H9 (cell line): ENCODE measurements at regions not wholly inside any gene's neighbourhood (a gene's known extent, or its start where the extent isn't known, plus 50 kb on each side); places are given as distances from the start of the nearest gene placed in this dataset.

Experiments
- DNase-seq: peaks from one replicate; pipeline ENCODE4 v3.0.0-alpha.2; 2017
- H2AFZ ChIP-seq: one replicate; pipeline ENCODE4 v1.6.1; 2013; ENCODE audit warnings: mild to moderate bottlenecking, low read length, control low read depth, moderate library complexity
- H2AK5ac ChIP-seq: 2 replicates; pipeline ENCODE4 v1.6.1; 2013; ENCODE audit warnings: low read length, control low read depth, mixed read lengths; ENCODE audit not compliant: insufficient read length
- H2BK120ac ChIP-seq: one replicate; pipeline ENCODE4 v1.6.1; 2013; ENCODE audit warnings: low read depth, mild to moderate bottlenecking, low read length, control low read depth, inconsistent platforms; ENCODE audit not compliant: poor library complexity, severe bottlenecking
- H2BK12ac ChIP-seq: 2 replicates; pipeline ENCODE4 v1.6.1; 2013; ENCODE audit warnings: low read length, control low read depth, mixed read lengths, low read depth; ENCODE audit not compliant: insufficient read length
- H2BK15ac ChIP-seq: 2 replicates; pipeline ENCODE4 v1.6.1; 2013; ENCODE audit warnings: low read depth, low read length, control low read depth
- H2BK20ac ChIP-seq: one replicate; pipeline ENCODE4 v1.6.1; 2013; ENCODE audit warnings: low read depth, mild to moderate bottlenecking, low read length, control low read depth, inconsistent platforms; ENCODE audit not compliant: poor library complexity, severe bottlenecking
- H2BK5ac ChIP-seq: 2 replicates; pipeline ENCODE4 v1.6.1; 2013; ENCODE audit warnings: low read length, control low read depth, mixed read lengths; ENCODE audit not compliant: insufficient read length
- H3K14ac ChIP-seq: 2 replicates; pipeline ENCODE4 v1.6.1; 2013; ENCODE audit warnings: low read length, control low read depth; ENCODE audit not compliant: insufficient read depth
- H3K18ac ChIP-seq: 2 replicates; pipeline ENCODE4 v1.6.1; 2013; ENCODE audit warnings: low read depth, mild to moderate bottlenecking, mixed read lengths, low read length, control low read depth; ENCODE audit not compliant: insufficient read length
- H3K23ac ChIP-seq: 2 replicates; pipeline ENCODE4 v1.6.1; 2013; ENCODE audit warnings: low read length, control low read depth, mixed read lengths, low read depth; ENCODE audit not compliant: insufficient read length
- H3K23me2 ChIP-seq: 2 replicates; pipeline ENCODE4 v1.6.1; 2013; ENCODE audit warnings: low read depth, mild to moderate bottlenecking, mixed read lengths, low read length, control low read depth; ENCODE audit not compliant: insufficient read length, poor library complexity, severe bottlenecking
- H3K27ac ChIP-seq: 2 replicates; pipeline ENCODE4 v1.5.1; 2013; ENCODE audit warnings: low read length, control low read depth, mixed read lengths, low read depth; ENCODE audit not compliant: insufficient read length
- H3K27me3 ChIP-seq: 2 replicates; pipeline ENCODE4 v1.6.1; 2013; ENCODE audit warnings: low read length, control low read depth, inconsistent platforms; ENCODE audit not compliant: insufficient read depth
- H3K4ac ChIP-seq: 2 replicates; pipeline ENCODE4 v1.6.1; 2013; ENCODE audit warnings: low read depth, mild to moderate bottlenecking, control low read depth, inconsistent platforms, low read length, moderate library complexity
- H3K4me1 ChIP-seq: 2 replicates; pipeline ENCODE4 v1.6.1; 2013; ENCODE audit warnings: low read length, control low read depth, inconsistent platforms; ENCODE audit not compliant: insufficient read depth
- H3K4me2 ChIP-seq: 2 replicates; pipeline ENCODE4 v1.6.1; 2013; ENCODE audit warnings: low read length, control low read depth, mixed read lengths; ENCODE audit not compliant: insufficient read length, insufficient read depth
- H3K56ac ChIP-seq: 2 replicates; pipeline ENCODE4 v1.6.1; 2013; ENCODE audit warnings: low read depth, mild to moderate bottlenecking, mixed read lengths, low read length, control low read depth; ENCODE audit not compliant: insufficient read length
- H3K79me1 ChIP-seq: 2 replicates; pipeline ENCODE4 v1.6.1; 2013; ENCODE audit warnings: low read depth, mild to moderate bottlenecking, moderate library complexity, low read length, control low read depth, inconsistent platforms; ENCODE audit not compliant: insufficient read depth, poor library complexity, severe bottlenecking
- H3K79me2 ChIP-seq: 2 replicates; pipeline ENCODE4 v1.6.1; 2013; ENCODE audit warnings: low read length, control low read depth, inconsistent platforms; ENCODE audit not compliant: insufficient read depth
- H3K9ac ChIP-seq: 2 replicates; pipeline ENCODE4 v1.6.1; 2013; ENCODE audit warnings: low read length, control low read depth, mixed read lengths; ENCODE audit not compliant: insufficient read length; ENCODE audit errors: extremely low read depth
- H3K9me3 ChIP-seq: one replicate; pipeline ENCODE4 v1.6.1; 2013; ENCODE audit warnings: low read depth, low read length, inconsistent platforms; ENCODE audit not compliant: control insufficient read depth
- H3T11ph ChIP-seq: one replicate; pipeline ENCODE4 v1.6.1; 2013; ENCODE audit warnings: mild to moderate bottlenecking, low read length, control low read depth, inconsistent platforms
- H4K20me1 ChIP-seq: one replicate; pipeline ENCODE4 v1.6.1; 2013; ENCODE audit not compliant: control insufficient read depth, insufficient read length, insufficient read depth
- H4K5ac ChIP-seq: 2 replicates; pipeline ENCODE4 v1.6.1; 2013; ENCODE audit warnings: low read depth, mild to moderate bottlenecking, mixed read lengths, low read length, control low read depth; ENCODE audit not compliant: insufficient read length
- H4K8ac ChIP-seq: replicated peaks from 2 replicates; pipeline ENCODE4 v1.6.1; 2013; ENCODE audit warnings: low read length, control low read depth, mixed read lengths, low read depth; ENCODE audit not compliant: insufficient read length
- H4K91ac ChIP-seq: 2 replicates; pipeline ENCODE4 v1.6.1; 2013; ENCODE audit warnings: low read depth, mild to moderate bottlenecking, moderate library complexity, mixed read lengths, low read length, control low read depth; ENCODE audit not compliant: insufficient read length
- H3K27ac Mint-ChIP-seq, 3 experiments: 2 replicates in 2 of 3; 3 replicates in 1 of 3; pipeline ENCODE4 v1.8.0; 2020 to 2021; ENCODE audit warnings: mixed read lengths in 3 of 3, mild to moderate bottlenecking in 1 of 3, moderate library complexity in 1 of 3
- H3K27me3 Mint-ChIP-seq: 2 replicates; pipeline ENCODE4 v1.8.0; 2021; ENCODE audit warnings: low read depth, mild to moderate bottlenecking, moderate library complexity, mixed read lengths
- H3K36me3 Mint-ChIP-seq, 3 experiments: 2 replicates in 2 of 3; 3 replicates in 1 of 3; pipeline ENCODE4 v1.8.0; 2020 to 2021; ENCODE audit warnings: low read depth in 3 of 3, mixed read lengths in 3 of 3; ENCODE audit not compliant: insufficient read depth in 1 of 3
- H3K4me1 Mint-ChIP-seq, 2 experiments: 2 replicates each; pipeline ENCODE4 v1.8.0; 2020; ENCODE audit warnings: mixed read lengths in 2 of 2
- H3K4me3 Mint-ChIP-seq, 2 experiments: 2 replicates in 1 of 2; 3 replicates in 1 of 2; pipeline ENCODE4 v1.8.0; 2020 to 2021; ENCODE audit warnings: mild to moderate bottlenecking in 2 of 2, mixed read lengths in 2 of 2, moderate library complexity in 1 of 2
- H3K9me3 Mint-ChIP-seq, 2 experiments: 2 replicates in 1 of 2; 3 replicates in 1 of 2; pipeline ENCODE4 v1.8.0; 2020; ENCODE audit warnings: mild to moderate bottlenecking in 2 of 2, mixed read lengths in 2 of 2, moderate library complexity in 1 of 2
- CTCF ChIP-seq: fragments of 200-600 bp; sonication (generic); conservative IDR thresholded peaks from 3 replicates; pipeline ENCODE4 v1.8.0; 2021; ENCODE audit warnings: antibody characterized with exemption, mild to moderate bottlenecking
- WGBS: extraction: QIAGEN DNeasy Blood & Tissue Kit; methylation state at CpG from one replicate; pipeline ENCODE4 v1.1.7; 2013; ENCODE audit warnings: missing lambda C conversion rate, low lambda C conversion rate, mixed read lengths; ENCODE audit not compliant: insufficient read length; ENCODE audit errors: extremely low coverage; 5-methylcytosine and 5-hydroxymethylcytosine counted together

- H3K4me2 ChIP-seq = no peak overlapping the region
- Mint-ChIP-seq H3K27ac (no peak overlapping the region), H3K27me3 (no peaks in the 10 kb centered on the region), H3K9me3 (peaks cover 0 to 2% of the 10 kb centered on the region in 2 experiments; a peak in 1 of 5 replicates), H3K4me1 (peaks cover 23 to 24% of the 10 kb centered on the region in 2 experiments), H3K36me3 (peaks cover 0 to 2% (median 0%) of the 10 kb centered on the region in 3 experiments; a peak in 1 of 7 replicates), H3K4me3 (no peak overlapping the region)
- H2BK15ac ChIP-seq = no peak overlapping the region
- H4K20me1 ChIP-seq = no peaks in the 10 kb centered on the region
- no peak overlapping the region for H2AFZ ChIP-seq
- no peak overlapping the region for H3K18ac ChIP-seq
- peaks cover 5% of the 10 kb centered on the region; the same call in 1 of the 2 replicates for H3K4me1 ChIP-seq
- H4K91ac ChIP-seq = no peak overlapping the region
- no peak overlapping the region for H3K4ac ChIP-seq
- no peak overlapping the region for H3K14ac ChIP-seq
- no peaks in the 10 kb centered on the region for H3K79me2 ChIP-seq
- H3T11ph ChIP-seq = no peak overlapping the region
- no peak overlapping the region for H3K23ac ChIP-seq
- no peak for DNase-seq
- no peak overlapping the region for H2AK5ac ChIP-seq
- H3K79me1 ChIP-seq = no peaks in the 10 kb centered on the region
- H4K5ac ChIP-seq = no peak overlapping the region
- H4K8ac ChIP-seq = no peak overlapping the region
- no peak overlapping the region for H2BK12ac ChIP-seq
- no peak overlapping the region for H2BK20ac ChIP-seq
- TF ChIP-seq CTCF = no peak
- H3K27me3 ChIP-seq = no peaks in the 10 kb centered on the region
- H3K56ac ChIP-seq = no peak overlapping the region
- H2BK120ac ChIP-seq = no peak overlapping the region
- no peaks in the 10 kb centered on the region for H3K9me3 ChIP-seq
- H3K9ac ChIP-seq = no peak overlapping the region
- H2BK5ac ChIP-seq = no peak overlapping the region
- H3K23me2 ChIP-seq = no peaks in the 10 kb centered on the region
- H3K27ac ChIP-seq = no peak overlapping the region
- no CpG with 5 or more reads among the region's 4 CpGs for WGBS
Observed at GRCh38 chr4:185865901-185866328, 53.9 kb upstream of the SORBS2 start.
